HepG2 (cell line): ENCODE measurements at regions not wholly inside any gene's neighbourhood (a gene's known extent, or its start where the extent isn't known, plus 50 kb on each side); places are given as distances from the start of the nearest gene placed in this dataset.
"Not testable (repeated sequence)": the region's sequence is repeated elsewhere in the genome, so short reads cannot be mapped to it uniquely, and the experiment has no call there.

ENCODE experiments used
- ATAC-seq: fragments of 200-7000 bp; cut with Tn5 transposase; 3 replicates; pipeline ENCODE4 v1.9.1; 2020; ENCODE audit warnings: mild to moderate bottlenecking, moderate library complexity
- BruUV-seq: library from RNA; stranded (reverse); fragments of 400-500 nt; replicated peaks from 2 replicates; lab custom pipeline; 2021; lab: Mats Ljungman, UMichigan
- CTCF ChIA-PET: fragments of 300-600 bp; formaldehyde crosslinking; extraction: SDS; loops from one replicate; lab custom pipeline; 2021; ENCODE audit warnings: low total read pairs, inconsistent platforms, low intra/inter-chr PET ratio; lab: Yijun Ruan, JAX
- POLR2A ChIA-PET: fragments of 350-600 bp; sonication (Branson Sonifier 250); formaldehyde crosslinking; loops from one replicate; lab custom pipeline; 2020; ENCODE audit warnings: antibody characterized with exemption, inconsistent platforms; lab: Yijun Ruan, JAX
- DNase-seq: peaks from one replicate; pipeline ENCODE4 v3.0.0-alpha.2; 2015; ENCODE audit warnings: low spot score
- FAIRE-seq: peaks from 3 replicates; lab custom pipeline; 2011; peaks lifted over from hg19 to GRCh38; lab: Jason Lieb, UNC
- H2AFZ ChIP-seq: one replicate; pipeline ENCODE4 v1.6.1; 2011; ENCODE audit warnings: low read length, inconsistent platforms
- H3K27ac ChIP-seq: fragments of 300-600 bp; 3 replicates; pipeline ENCODE4 v1.8.0; 2011; ENCODE audit warnings: mixed run types, mild to moderate bottlenecking, mixed read lengths, low read length, inconsistent platforms; ENCODE audit not compliant: insufficient read depth; ENCODE audit errors: extremely low read length
- H3K27me3 ChIP-seq, 2 experiments: fragments of 200-600 bp in 1 of 2; 2 replicates in 1 of 2; 3 replicates in 1 of 2; pipeline versions ENCODE4 v1.6.0 to v1.8.0; 2011; ENCODE audit warnings: low read length in 2 of 2, mild to moderate bottlenecking in 2 of 2, moderate library complexity in 2 of 2, inconsistent platforms in 1 of 2; ENCODE audit not compliant: insufficient read depth in 2 of 2, control insufficient read depth in 1 of 2
- H3K36me3 ChIP-seq, 2 experiments: fragments of 200-600 bp in 1 of 2; replicated peaks in 1 of 2; 2 replicates in 1 of 2; 3 replicates in 1 of 2; pipeline versions ENCODE4 v1.5.1 to v1.8.0; 2011; ENCODE audit warnings: low read length in 2 of 2, inconsistent platforms in 1 of 2; ENCODE audit not compliant: insufficient read depth in 2 of 2, control insufficient read depth in 1 of 2
- H3K4me1 ChIP-seq: 2 replicates; pipeline ENCODE4 v1.5.1; 2012; ENCODE audit warnings: low read length, inconsistent platforms; ENCODE audit not compliant: insufficient read depth
- H3K4me2 ChIP-seq: 2 replicates; pipeline ENCODE4 v1.6.0; 2011; ENCODE audit warnings: low read depth, low read length, inconsistent platforms
- H3K4me3 ChIP-seq, 3 experiments: fragments of 200-600 bp in 1 of 3; sonication (generic), shearing (Covaris generic) in 1 of 3; replicated peaks in 1 of 3; 2 replicates each; pipeline ENCODE4 v1.5.1; 2011 to 2016; ENCODE audit warnings: low read length in 3 of 3, inconsistent platforms in 2 of 3, low read depth in 2 of 3, mild to moderate bottlenecking in 2 of 3, control low read depth in 1 of 3, mixed read lengths in 1 of 3; ENCODE audit not compliant: insufficient read depth in 1 of 3
- H3K79me2 ChIP-seq: one replicate; pipeline ENCODE4 v1.6.1; 2011; ENCODE audit warnings: low read length, inconsistent platforms; ENCODE audit not compliant: insufficient read depth
- H3K9ac ChIP-seq: 2 replicates; pipeline ENCODE4 v1.6.0; 2011; ENCODE audit warnings: mild to moderate bottlenecking, low read depth, low read length, inconsistent platforms; ENCODE audit not compliant: insufficient read depth
- H3K9me3 ChIP-seq: 2 replicates; pipeline ENCODE4 v1.5.1; 2012; ENCODE audit warnings: mild to moderate bottlenecking, low read length
- H4K20me1 ChIP-seq: 2 replicates; pipeline ENCODE4 v1.6.0; 2011; ENCODE audit warnings: inconsistent platforms, mild to moderate bottlenecking, low read length, moderate library complexity; ENCODE audit not compliant: insufficient read depth
- CHCHD3 ChIP-seq: sonication (generic); formaldehyde crosslinking; IDR thresholded peaks from 2 replicates; pipeline ENCODE4 v1.8.0; 2022; ENCODE audit warnings: mild to moderate bottlenecking, missing genetic modification reagents, moderate library complexity
- FOXC1 ChIP-seq: sonication (generic); formaldehyde crosslinking; IDR thresholded peaks from 2 replicates; pipeline ENCODE4 v1.8.0; 2022; ENCODE audit warnings: mild to moderate bottlenecking, missing genetic modification reagents, borderline replicate concordance
- FOXO1 ChIP-seq: sonication (generic); formaldehyde crosslinking; IDR thresholded peaks from 2 replicates; pipeline ENCODE4 v1.4.0; 2020; ENCODE audit warnings: missing genetic modification reagents
- GTF2F1 ChIP-seq: fragments of 150-350 bp; IDR thresholded peaks from 2 replicates; pipeline ENCODE4 v1.6.1; 2014; ENCODE audit warnings: low read length
- WGBS: methylation state at CpG from one replicate; pipeline ENCODE4 v1.1.6; 2017; ENCODE audit warnings: low lambda C conversion rate; 5-methylcytosine and 5-hydroxymethylcytosine counted together
- in situ Hi-C: cut with HindIII; loops from 2 replicates; pipeline ENCODE4 v1.10.0; 2017; ENCODE audit warnings: low pct_unique_long_range_greater_than_20kb; ENCODE audit not compliant: extremely low pct_ligation_motif_present
- intact Hi-C: fragments of 100-400 bp; cut with micrococcal nuclease; formaldehyde crosslinking; loops from one replicate; pipeline ENCODE4 v1.10.0; 2022; ENCODE audit not compliant: unreplicated experiment

DNA sequence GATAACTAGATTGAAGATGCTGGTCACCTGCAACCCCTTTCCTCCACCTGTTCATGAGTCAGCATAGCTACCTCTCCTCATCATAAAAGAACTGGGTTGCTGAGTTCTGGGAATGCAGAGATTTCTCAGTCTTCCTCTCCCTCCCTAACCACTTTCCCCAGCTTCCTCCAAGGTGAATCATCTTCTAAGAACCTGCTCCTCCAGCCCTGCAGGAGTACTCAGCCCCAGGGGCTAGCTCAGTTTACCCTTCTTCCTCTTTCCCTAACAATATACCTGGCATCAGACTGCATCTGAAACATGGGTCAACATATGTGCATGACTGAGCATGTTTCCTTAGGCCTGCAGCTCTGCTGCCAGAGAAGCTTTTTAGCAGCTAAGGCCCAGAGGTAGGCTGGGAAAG is 1157.5 kb upstream of the SEL1L start:
- POLR2A ChIA-PET, ATAC-seq, BruUV-seq, H3K4me1 ChIP-seq, intact Hi-C loops, CTCF ChIA-PET, H3K9ac ChIP-seq, FAIRE-seq, DNase-seq, H4K20me1 ChIP-seq, H3K79me2 ChIP-seq, H3K4me2 ChIP-seq, H3K36me3 ChIP-seq, H3K27ac ChIP-seq, in situ Hi-C loops, H3K27me3 ChIP-seq, H2AFZ ChIP-seq, H3K4me3 ChIP-seq: not testable (repeated sequence)
- peaks cover 38% of the 10 kb centered on the region for H3K9me3 ChIP-seq

DNA sequence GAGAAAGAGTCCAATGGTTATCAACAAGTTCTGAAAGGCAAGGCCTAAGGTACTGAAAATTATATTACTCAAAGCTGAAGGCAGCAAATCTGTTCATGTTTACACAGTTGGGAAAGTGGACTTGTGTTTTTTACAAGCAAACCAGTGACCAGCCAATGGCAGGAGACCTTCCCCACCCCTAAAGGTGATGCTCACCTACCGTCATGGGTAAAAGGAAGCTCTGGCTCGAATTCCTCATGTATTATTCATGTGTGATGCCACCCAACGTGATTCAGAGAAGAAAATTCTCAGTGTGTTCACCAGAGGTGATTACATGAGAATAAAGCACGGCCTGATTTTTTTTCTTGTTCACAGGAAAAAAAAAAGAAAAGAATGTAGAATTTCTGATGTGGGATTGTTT is 1161.2 kb upstream of the SEL1L start:
- H3K9me3 ChIP-seq = peaks cover 33% of the 10 kb centered on the region
- H3K27ac ChIP-seq = no peak overlapping the region
- DNase-seq (no peak), FAIRE-seq (no peak), ATAC-seq (no peak)
- intact Hi-C loops = no loop called here
- H3K36me3 ChIP-seq = no peaks in the 10 kb centered on the region
- no peak overlapping the region for H3K4me2 ChIP-seq
- no peak overlapping the region for H3K4me3 ChIP-seq
- H3K9ac ChIP-seq = no peak overlapping the region
- 1% methylated on average over 4 of the region's 4 CpGs for WGBS
- no peaks in the 10 kb centered on the region for H3K4me1 ChIP-seq
- H3K79me2 ChIP-seq = no peaks in the 10 kb centered on the region
- ChIA-PET CTCF (no interaction called here), POLR2A (no interaction called here)
- no peak overlapping the region for H2AFZ ChIP-seq
- in situ Hi-C loops = no loop called here
- no peaks in the 10 kb centered on the region for H4K20me1 ChIP-seq
- BruUV-seq = no TSS peak
- TF ChIP-seq FOXC1 (CRISPR knock-in tag) (no peak), CHCHD3 (CRISPR knock-in tag) (no peak), GTF2F1 (no peak), FOXO1 (CRISPR knock-in tag) (no peak)
- H3K27me3 ChIP-seq = no peaks in the 10 kb centered on the region; a peak in 1 of 5 replicates
